GM23338 (cell line): ENCODE measurements at regions not wholly inside any gene's neighbourhood (a gene's known extent, or its start where the extent isn't known, plus 50 kb on each side); places are given as distances from the start of the nearest gene placed in this dataset.

Source experiments
- ATAC-seq: fragments of 200-7000 bp; cut with Tn5 transposase; 3 replicates; pipeline ENCODE4 v1.9.1; 2020
- DNase-seq: peaks from one replicate; pipeline ENCODE4 v3.0.0-alpha.2; 2015; ENCODE audit warnings: low spot score
- H2AFZ ChIP-seq: fragments of 200-600 bp; sonication (generic); 2 replicates; pipeline ENCODE4 v1.8.0; 2016; ENCODE audit warnings: antibody characterized with exemption, mild to moderate bottlenecking, moderate library complexity
- H3F3A ChIP-seq: fragments of 200-600 bp; sonication (generic); replicated peaks from 2 replicates; pipeline ENCODE4 v1.8.0; 2017; ENCODE audit warnings: antibody characterized with exemption, mixed run types, low read depth
- H3K27ac ChIP-seq: fragments of 200-600 bp; sonication (generic); 2 replicates; pipeline ENCODE4 v1.6.1; 2016; ENCODE audit warnings: low read depth
- H3K27me3 ChIP-seq: fragments of 200-600 bp; sonication (generic); 2 replicates; pipeline ENCODE4 v1.8.0; 2016; ENCODE audit warnings: mild to moderate bottlenecking, mixed run types, moderate library complexity; ENCODE audit not compliant: insufficient read depth
- H3K36me3 ChIP-seq: fragments of 200-600 bp; sonication (generic); 2 replicates; pipeline ENCODE4 v1.8.0; 2016; ENCODE audit warnings: mild to moderate bottlenecking; ENCODE audit not compliant: insufficient read depth
- H3K4me1 ChIP-seq: fragments of 200-600 bp; sonication (generic); 2 replicates; pipeline ENCODE4 v1.8.0; 2016; ENCODE audit warnings: mild to moderate bottlenecking, moderate library complexity; ENCODE audit not compliant: insufficient read depth
- H3K4me2 ChIP-seq: fragments of 200-600 bp; sonication (generic); 2 replicates; pipeline ENCODE4 v1.7.1; 2017; ENCODE audit warnings: mixed run types
- H3K4me3 ChIP-seq: fragments of 200-600 bp; sonication (generic); 2 replicates; pipeline ENCODE4 v1.6.1; 2016; ENCODE audit warnings: mixed run types
- H3K79me2 ChIP-seq: fragments of 200-600 bp; sonication (generic); replicated peaks from 2 replicates; pipeline ENCODE4 v1.8.0; 2017; ENCODE audit warnings: mild to moderate bottlenecking; ENCODE audit not compliant: insufficient read depth
- H3K9me2 ChIP-seq: fragments of 200-600 bp; sonication (generic); 2 replicates; pipeline ENCODE4 v1.8.0; 2017; ENCODE audit not compliant: insufficient read depth
- H4K20me1 ChIP-seq: fragments of 200-600 bp; sonication (generic); replicated peaks from 2 replicates; pipeline ENCODE4 v1.8.0; 2017; ENCODE audit warnings: mild to moderate bottlenecking; ENCODE audit not compliant: insufficient read depth
- H3K27ac Mint-ChIP-seq: 2 replicates; pipeline ENCODE4 v1.8.0; 2020; ENCODE audit warnings: inconsistent platforms, mild to moderate bottlenecking, moderate library complexity, mixed read lengths
- H3K27me3 Mint-ChIP-seq: 3 replicates; pipeline ENCODE4 v1.8.0; 2022; ENCODE audit warnings: low read depth, mild to moderate bottlenecking, moderate library complexity, mixed read lengths, inconsistent platforms; ENCODE audit not compliant: insufficient read depth, poor library complexity
- H3K36me3 Mint-ChIP-seq: 3 replicates; pipeline ENCODE4 v1.8.0; 2021; ENCODE audit warnings: low read depth, mild to moderate bottlenecking, inconsistent platforms, moderate library complexity, mixed read lengths
- H3K4me1 Mint-ChIP-seq: 3 replicates; pipeline ENCODE4 v1.8.0; 2020; ENCODE audit warnings: mild to moderate bottlenecking, inconsistent platforms, mixed read lengths
- H3K4me3 Mint-ChIP-seq: 3 replicates; pipeline ENCODE4 v1.8.0; 2021; ENCODE audit warnings: moderate library complexity, mild to moderate bottlenecking, inconsistent platforms, mixed read lengths
- H3K9me3 Mint-ChIP-seq: 3 replicates; pipeline ENCODE4 v1.8.0; 2020; ENCODE audit warnings: moderate library complexity, mild to moderate bottlenecking, inconsistent platforms, mixed read lengths
- POLR2AphosphoS5 ChIP-seq: IDR thresholded peaks from 2 replicates; pipeline ENCODE4 v1.6.1; 2016; ENCODE audit warnings: antibody characterized with exemption, low read depth
- ZNF114 ChIP-seq: fragments of 250-450 bp; sonication (Bioruptor Pico); IDR thresholded peaks from 2 replicates; pipeline ENCODE4 v1.5.0; 2020; ENCODE audit warnings: mild to moderate bottlenecking, moderate library complexity
- ZNF462 ChIP-seq: fragments of 250-450 bp; sonication (Bioruptor Pico); IDR thresholded peaks from 2 replicates; pipeline ENCODE4 v1.5.0; 2020; ENCODE audit warnings: mild to moderate bottlenecking, moderate library complexity

- no peak for TF ChIP-seq ZNF462 (CRISPR knock-in tag)
- TF ChIP-seq ZNF114 (CRISPR knock-in tag), result no peak
These were observed 88.2 kb upstream of the CXCL12 start (continued) for GRCh38 chr10:44473146-44473545.

- no peaks in the 10 kb centered on the region; the same call in 2 of the 3 replicates for H3K4me1 Mint-ChIP-seq
- ATAC-seq, result no peak
- H3K36me3 Mint-ChIP-seq, result no peaks in the 10 kb centered on the region
These were observed 91.6 kb upstream of the CXCL12 start for GRCh38 chr10:44476409-44477045.

More at GRCh38 chr10:44476409-44477045, 91.6 kb upstream of the CXCL12 start:
- Histone ChIP-seq H3K36me3 (no peaks in the 10 kb centered on the region), H2AFZ (no peak overlapping the region; the same call in 1 of the 2 replicates), H3K79me2 (no peaks in the 10 kb centered on the region), H3K4me3 (no peak overlapping the region), H3K4me1 (no peaks in the 10 kb centered on the region), H3K27me3 (no peaks in the 10 kb centered on the region), H3K4me2 (no peak overlapping the region), H3K27ac (no peak overlapping the region), H3K9me2 (peaks cover 4% of the 10 kb centered on the region; the same call in 1 of the 2 replicates), H4K20me1 (no peaks in the 10 kb centered on the region), H3F3A (no peaks in the 10 kb centered on the region)
- TF ChIP-seq ZNF462 (CRISPR knock-in tag) (no peak), POLR2AphosphoS5 (no peak)
- H3K9me3 Mint-ChIP-seq, result peaks cover 4% of the 10 kb centered on the region; the same call in 2 of the 3 replicates
- no peak for DNase-seq
- peaks cover 8% of the 10 kb centered on the region for H3K27me3 Mint-ChIP-seq
- no peak overlapping the region for H3K27ac Mint-ChIP-seq
- no peak overlapping the region for H3K4me3 Mint-ChIP-seq
